H1 (cell line): ENCODE measurements at regions not wholly inside any gene's neighbourhood (a gene's known extent, or its start where the extent isn't known, plus 50 kb on each side); places are given as distances from the start of the nearest gene placed in this dataset.

Experiments used
- CTCF ChIA-PET: fragments of 300-600 bp; sonication (Branson Sonifier 250); formaldehyde crosslinking; loops from one replicate; lab custom pipeline; 2021; ENCODE audit not compliant: partially characterized antibody; lab: Charles Lee
- POLR2A ChIA-PET: fragments of 300-600 bp; sonication (Branson Sonifier 250); formaldehyde crosslinking; loops from one replicate; lab custom pipeline; 2021; ENCODE audit warnings: inconsistent platforms; ENCODE audit not compliant: partially characterized antibody; lab: Charles Lee
- DNase-seq, 2 experiments: peaks; one replicate each; pipeline versions ENCODE4 v3.0.0 to v3.0.0-alpha.2; 2010 to 2022; ENCODE audit warnings: low spot score in 2 of 2, low read depth in 1 of 2, mixed read lengths in 1 of 2
- FAIRE-seq: peaks from 2 replicates; lab custom pipeline; 2011; peaks lifted over from hg19 to GRCh38; lab: Jason Lieb, UNC
- H2AFZ ChIP-seq: 2 replicates; pipeline ENCODE4 v1.8.1; 2012; ENCODE audit warnings: low read length, inconsistent platforms
- H2AK5ac ChIP-seq: 2 replicates; pipeline ENCODE4 v1.6.1; 2013; ENCODE audit warnings: low read depth, low read length
- H2BK120ac ChIP-seq: replicated peaks from 2 replicates; pipeline ENCODE3; 2013; ENCODE audit warnings: low read depth, low read length, inconsistent platforms
- H2BK12ac ChIP-seq: 2 replicates; pipeline ENCODE4 v1.6.1; 2013; ENCODE audit warnings: low read depth, low read length
- H2BK15ac ChIP-seq: 2 replicates; pipeline ENCODE4 v1.6.1; 2013; ENCODE audit warnings: low read length
- H2BK20ac ChIP-seq: 2 replicates; pipeline ENCODE4 v1.6.1; 2013; ENCODE audit warnings: low read length
- H2BK5ac ChIP-seq: 2 replicates; pipeline ENCODE4 v1.6.1; 2013; ENCODE audit warnings: low read depth, low read length
- H3K14ac ChIP-seq: 2 replicates; pipeline ENCODE4 v1.6.1; 2013; ENCODE audit warnings: inconsistent platforms; ENCODE audit not compliant: insufficient read length
- H3K18ac ChIP-seq: 2 replicates; pipeline ENCODE4 v1.6.1; 2013; ENCODE audit warnings: low read length; ENCODE audit errors: extremely low read depth
- H3K23ac ChIP-seq: 2 replicates; pipeline ENCODE4 v1.6.1; 2013; ENCODE audit warnings: inconsistent platforms; ENCODE audit not compliant: insufficient read length
- H3K23me2 ChIP-seq: 2 replicates; pipeline ENCODE4 v1.6.1; 2013; ENCODE audit warnings: low read depth, low read length
- H3K27ac ChIP-seq: 2 replicates; pipeline ENCODE4 v1.6.1; 2011; ENCODE audit warnings: low read depth, low read length, inconsistent platforms
- H3K27me3 ChIP-seq, 4 experiments: replicated peaks in 1 of 4; 1 replicate in 1 of 4; 2 replicates in 3 of 4; pipeline versions ENCODE4 v1.6.1 to v1.8.1; 2011 to 2013; ENCODE audit warnings: low read length in 3 of 4, mild to moderate bottlenecking in 3 of 4, inconsistent platforms in 2 of 4, mixed read lengths in 2 of 4, moderate library complexity in 1 of 4; ENCODE audit not compliant: control insufficient read depth in 3 of 4, insufficient read depth in 3 of 4; ENCODE audit errors: extremely low read depth in 1 of 4
- H3K36me3 ChIP-seq, 4 experiments: 2 replicates each; pipeline versions ENCODE4 v1.6.1 to v1.8.1; 2011 to 2013; ENCODE audit warnings: mild to moderate bottlenecking in 4 of 4, low read length in 3 of 4, moderate library complexity in 2 of 4, control low read depth in 1 of 4, inconsistent platforms in 1 of 4; ENCODE audit not compliant: insufficient read depth in 4 of 4, control insufficient read depth in 2 of 4
- H3K4ac ChIP-seq: replicated peaks from 2 replicates; pipeline ENCODE3; 2013; ENCODE audit warnings: low read length, low read depth, mixed read lengths, inconsistent platforms; ENCODE audit not compliant: insufficient read length
- H3K4me1 ChIP-seq, 4 experiments: replicated peaks in 1 of 4; 1 replicate in 1 of 4; 2 replicates in 3 of 4; pipeline versions ENCODE4 v1.6.1 to v1.8.1; 2011 to 2013; ENCODE audit warnings: low read length in 3 of 4, inconsistent platforms in 2 of 4, mixed read lengths in 1 of 4; ENCODE audit not compliant: insufficient read depth in 4 of 4, control insufficient read depth in 3 of 4
- H3K4me2 ChIP-seq, 2 experiments: 2 replicates each; pipeline versions ENCODE4 v1.6.1 to v1.8.1; 2011 to 2013; ENCODE audit warnings: low read depth in 2 of 2, low read length in 2 of 2, control low read depth in 1 of 2, inconsistent platforms in 1 of 2, mild to moderate bottlenecking in 1 of 2; ENCODE audit not compliant: insufficient read depth in 1 of 2
- H3K4me3 ChIP-seq, 4 experiments: fragments of 200-600, 300-600 bp in 1 of 4; sonication (generic), shearing (Covaris generic), sonication (Bioruptor Twin) in 1 of 4; 2 replicates each; pipeline versions ENCODE4 v1.5.1 to v1.8.1; 2011 to 2016; ENCODE audit warnings: low read length in 4 of 4, low read depth in 3 of 4, control low read depth in 2 of 4, inconsistent platforms in 2 of 4, mild to moderate bottlenecking in 2 of 4, mixed read lengths in 1 of 4, moderate library complexity in 1 of 4; ENCODE audit not compliant: insufficient read depth in 2 of 4; ENCODE audit errors: extremely low read depth in 1 of 4
- H3K56ac ChIP-seq: replicated peaks from 2 replicates; pipeline ENCODE3; 2013; ENCODE audit warnings: low read depth, mild to moderate bottlenecking, mixed read lengths, low read length, inconsistent platforms; ENCODE audit not compliant: insufficient read length
- H3K79me1 ChIP-seq: 2 replicates; pipeline ENCODE4 v1.6.1; 2013; ENCODE audit warnings: low read depth, low read length, control low read depth
- H3K79me2 ChIP-seq, 2 experiments: 2 replicates each; pipeline versions ENCODE4 v1.6.1 to v1.8.1; 2012 to 2013; ENCODE audit warnings: low read length in 2 of 2, mild to moderate bottlenecking in 2 of 2, inconsistent platforms in 1 of 2; ENCODE audit not compliant: insufficient read depth in 2 of 2, control insufficient read depth in 1 of 2
- H3K9ac ChIP-seq, 4 experiments: replicated peaks in 1 of 4; 1 replicate in 1 of 4; 2 replicates in 3 of 4; pipeline versions ENCODE4 v1.6.1 to v1.8.1; 2011 to 2013; ENCODE audit warnings: low read depth in 3 of 4, low read length in 3 of 4, control low read depth in 2 of 4, mild to moderate bottlenecking in 2 of 4, moderate library complexity in 2 of 4, inconsistent platforms in 1 of 4; ENCODE audit errors: extremely low read depth in 1 of 4
- H3K9me3 ChIP-seq, 2 experiments: 2 replicates each; pipeline versions ENCODE4 v1.6.1 to v1.8.1; 2012 to 2013; ENCODE audit warnings: mild to moderate bottlenecking in 2 of 2, moderate library complexity in 2 of 2, control low read depth in 1 of 2, inconsistent platforms in 1 of 2, low read depth in 1 of 2, low read length in 1 of 2, mixed read lengths in 1 of 2; ENCODE audit not compliant: insufficient read depth in 2 of 2
- H4K20me1 ChIP-seq, 2 experiments: replicated peaks in 1 of 2; 2 replicates each; pipeline versions ENCODE3 to v1.8.1; 2011 to 2013; ENCODE audit warnings: inconsistent platforms in 2 of 2, low read length in 2 of 2, mild to moderate bottlenecking in 1 of 2; ENCODE audit not compliant: insufficient read depth in 2 of 2, control insufficient read depth in 1 of 2
- H4K5ac ChIP-seq: 2 replicates; pipeline ENCODE4 v1.6.1; 2013; ENCODE audit warnings: low read length, low read depth, mixed read lengths, inconsistent platforms; ENCODE audit not compliant: insufficient read length
- H4K8ac ChIP-seq: 2 replicates; pipeline ENCODE4 v1.8.0; 2013; ENCODE audit warnings: mild to moderate bottlenecking, moderate library complexity, low read length, inconsistent platforms; ENCODE audit not compliant: insufficient read depth; ENCODE audit errors: extremely low read depth
- H4K91ac ChIP-seq: replicated peaks from 2 replicates; pipeline ENCODE3; 2013; ENCODE audit warnings: low read length, mixed read lengths, inconsistent platforms; ENCODE audit not compliant: insufficient read length
- CREB1 ChIP-seq: IDR thresholded peaks from 2 replicates; pipeline ENCODE4 v1.6.1; 2012; ENCODE audit warnings: inconsistent platforms
- KDM5A ChIP-seq: fragments of 200-600 bp; IDR thresholded peaks from 2 replicates; pipeline ENCODE4 v1.7.1; 2012; ENCODE audit warnings: mild to moderate bottlenecking, low read length, inconsistent platforms, mixed read lengths
- SP4 ChIP-seq: IDR thresholded peaks from 2 replicates; pipeline ENCODE4 v1.6.1; 2012; ENCODE audit warnings: low read length, inconsistent platforms
- WGBS, 2 experiments: shearing (Covaris generic) in 1 of 2; methylation state at CpG; one replicate each; pipeline versions ENCODE4 v1.1.6 to v1.1.7; 2013 to 2015; ENCODE audit warnings: low lambda C conversion rate in 2 of 2, mixed read lengths in 2 of 2, inconsistent platforms in 1 of 2, low coverage in 1 of 2, missing lambda C conversion rate in 1 of 2; ENCODE audit not compliant: insufficient replicate concordance in 2 of 2, insufficient coverage in 1 of 2, insufficient read length in 1 of 2; ENCODE audit errors: extremely low coverage in 1 of 2, missing lambda C conversion rate in 1 of 2; 5-methylcytosine and 5-hydroxymethylcytosine counted together

DNA sequence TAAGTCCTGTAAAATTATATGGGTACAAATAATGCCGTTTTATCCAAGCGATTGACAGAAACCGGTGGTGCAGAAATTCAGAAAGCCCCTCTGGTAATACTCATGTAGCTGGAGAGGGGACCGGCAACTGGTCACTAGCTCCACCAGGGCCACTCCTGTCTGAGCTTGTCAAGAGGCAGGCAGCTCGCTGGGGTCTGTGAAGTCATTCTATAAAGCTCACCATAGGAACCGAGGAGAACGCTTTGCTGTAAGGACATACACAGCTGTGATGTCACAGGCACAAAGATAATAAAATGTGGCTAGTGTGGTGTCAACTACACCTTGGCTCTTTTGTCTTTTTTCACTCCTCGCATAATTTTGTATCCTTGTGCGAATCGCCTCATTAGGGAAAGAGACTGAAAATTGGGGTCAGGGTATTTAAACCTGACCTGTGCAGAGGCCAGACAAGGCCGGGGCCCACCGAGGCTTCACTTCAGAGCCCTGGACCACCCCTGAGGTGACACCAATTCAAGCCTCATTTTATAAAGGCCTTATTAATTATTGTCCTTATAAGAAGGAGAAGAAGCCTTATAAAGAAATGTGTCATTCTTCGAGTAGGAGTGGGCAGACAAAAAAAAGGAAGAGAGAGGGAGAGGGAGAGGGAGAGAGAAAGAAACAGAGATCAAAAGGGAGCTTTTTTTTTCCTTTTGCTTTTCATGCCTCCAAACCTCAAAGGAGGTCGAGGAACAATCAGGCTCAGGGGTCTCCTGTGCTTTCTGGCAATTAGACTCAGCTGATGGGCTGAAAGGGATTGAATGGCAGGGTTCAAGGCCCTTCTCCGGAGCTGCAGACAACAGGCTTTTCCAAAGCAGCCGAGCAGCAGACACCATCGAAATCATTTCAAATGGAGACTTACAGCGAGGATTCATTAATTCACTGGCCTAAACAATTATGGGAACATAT, 813.3 kb upstream of the ARRDC4 start:
- no peak overlapping the region for H3K4ac ChIP-seq
- no peak overlapping the region for H4K5ac ChIP-seq
- H3K36me3 ChIP-seq: no peaks in the 10 kb centered on the region
- no peak overlapping the region for H2BK12ac ChIP-seq
- H3K4me1 ChIP-seq: no peaks in the 10 kb centered on the region
- H3K27ac ChIP-seq: no peak overlapping the region
- no peak overlapping the region for H2BK120ac ChIP-seq
- no peak overlapping the region for H2BK15ac ChIP-seq
- WGBS, 2 experiments: 96% methylated on average over 18 of the region's 18 CpGs; no CpG with 5 or more reads in 1 of the 2 experiments
- H3K18ac ChIP-seq: no peak overlapping the region
- H3K79me2 ChIP-seq: no peaks in the 10 kb centered on the region
- peaks cover 0 to 1% (median 0%) of the 10 kb centered on the region in 4 experiments; a peak in 1 of 7 replicates for H3K27me3 ChIP-seq
- DNase-seq (no peak), FAIRE-seq (no peak)
- no peak overlapping the region for H2AK5ac ChIP-seq
- H2AFZ ChIP-seq: no peak overlapping the region
- no peak overlapping the region for H3K4me3 ChIP-seq
- no peak overlapping the region for H4K8ac ChIP-seq
- H4K91ac ChIP-seq: no peak overlapping the region
- H3K79me1 ChIP-seq: no peaks in the 10 kb centered on the region
- CTCF ChIA-PET: interaction anchor here (1.7 kb wide), 1 partner anchor 99 kb away, joined by 5 read pairs; no protein-coding TSS in a partner anchor
- H2BK5ac ChIP-seq: no peak overlapping the region
- H3K4me2 ChIP-seq: no peak overlapping the region
- no peak overlapping the region for H3K14ac ChIP-seq
- H3K9ac ChIP-seq: no peak overlapping the region
- no peaks in the 10 kb centered on the region for H3K23me2 ChIP-seq
- H3K56ac ChIP-seq: no peak overlapping the region
- no peak overlapping the region for H2BK20ac ChIP-seq
- H3K23ac ChIP-seq: no peak overlapping the region
- H4K20me1 ChIP-seq: no peaks in the 10 kb centered on the region
- POLR2A ChIA-PET: no interaction called here
- H3K9me3 ChIP-seq: no peaks in the 10 kb centered on the region
- TF ChIP-seq SP4: no peak
- TF ChIP-seq CREB1: no peak
- TF ChIP-seq KDM5A: no peak
